Caco-2 (cell line): ENCODE measurements at regions not wholly inside any gene's neighbourhood (a gene's known extent, or its start where the extent isn't known, plus 50 kb on each side); places are given as distances from the start of the nearest gene placed in this dataset.

Source experiments
- BruUV-seq: library from RNA; stranded (reverse); fragments of 400-500 nt; replicated peaks from 2 replicates; lab custom pipeline; 2021; lab: Mats Ljungman, UMichigan
- CTCF ChIA-PET: fragments of 300-600 bp; sonication (Branson Sonifier 250); formaldehyde crosslinking; loops from one replicate; lab custom pipeline; 2022; ENCODE audit warnings: antibody characterized with exemption; lab: Charles Lee
- POLR2A ChIA-PET: fragments of 300-600 bp; sonication (Branson Sonifier 250); formaldehyde crosslinking; loops from one replicate; lab custom pipeline; 2022; ENCODE audit warnings: antibody characterized with exemption; lab: Charles Lee
- DNase-seq, 2 experiments: peaks; one replicate each; pipeline versions ENCODE4 v3.0.0 to v3.0.0-alpha.2; 2020 to 2022
- H3K27me3 ChIP-seq: replicated peaks from 2 replicates; pipeline ENCODE4 v1.6.0; 2011; ENCODE audit warnings: low read length; ENCODE audit not compliant: control insufficient read depth, insufficient read depth
- H3K36me3 ChIP-seq: 2 replicates; pipeline ENCODE4 v1.5.1; 2011; ENCODE audit warnings: low read length; ENCODE audit not compliant: control insufficient read depth, insufficient read depth
- H3K4me1 ChIP-seq: fragments of 250-450 bp; sonication (Bioruptor Pico); 2 replicates; pipeline ENCODE4 v1.5.1; 2020; ENCODE audit warnings: mild to moderate bottlenecking
- H3K4me3 ChIP-seq: 2 replicates; pipeline ENCODE4 v1.5.1; 2011; ENCODE audit warnings: low read depth, mild to moderate bottlenecking, control low read depth, low read length
- H3K9me3 ChIP-seq: fragments of 250-450 bp; sonication (Bioruptor Pico); 2 replicates; pipeline ENCODE4 v1.5.1; 2020; ENCODE audit warnings: mild to moderate bottlenecking, moderate library complexity
- H3K27ac Mint-ChIP-seq: one replicate; pipeline ENCODE4 v1.8.0; 2022; ENCODE audit warnings: mixed read lengths; ENCODE audit not compliant: unreplicated experiment
- H3K27me3 Mint-ChIP-seq: one replicate; pipeline ENCODE4 v1.8.0; 2022; ENCODE audit warnings: mixed read lengths; ENCODE audit not compliant: insufficient read depth, unreplicated experiment
- H3K36me3 Mint-ChIP-seq: one replicate; pipeline ENCODE4 v1.8.0; 2022; ENCODE audit warnings: mild to moderate bottlenecking, mixed read lengths; ENCODE audit not compliant: insufficient read depth, unreplicated experiment
- H3K4me1 Mint-ChIP-seq: one replicate; pipeline ENCODE4 v1.8.0; 2022; ENCODE audit warnings: low read depth, mixed read lengths; ENCODE audit not compliant: unreplicated experiment
- H3K4me3 Mint-ChIP-seq: one replicate; pipeline ENCODE4 v1.8.0; 2022; ENCODE audit warnings: mild to moderate bottlenecking, moderate library complexity, mixed read lengths; ENCODE audit not compliant: unreplicated experiment
- H3K9me3 Mint-ChIP-seq: one replicate; pipeline ENCODE4 v1.8.0; 2022; ENCODE audit warnings: mixed read lengths; ENCODE audit not compliant: unreplicated experiment
- CTCF ChIP-seq, 2 experiments: fragments of 200-600 bp in 1 of 2; IDR thresholded peaks; 1 replicate in 1 of 2; 2 replicates in 1 of 2; pipeline versions ENCODE4 v1.5.1 to v1.8.0; 2011 to 2022; ENCODE audit warnings: antibody characterized with exemption in 1 of 2, control low read depth in 1 of 2, inconsistent platforms in 1 of 2, low read depth in 1 of 2, low read length in 1 of 2, mild to moderate bottlenecking in 1 of 2, moderate library complexity in 1 of 2; ENCODE audit not compliant: insufficient read depth in 1 of 2, severe bottlenecking in 1 of 2, unreplicated experiment in 1 of 2
- intact Hi-C: fragments of 100-400 bp; cut with micrococcal nuclease; formaldehyde crosslinking; loops from one replicate; pipeline ENCODE4 v1.10.0; 2022; ENCODE audit not compliant: unreplicated experiment

GRCh38 chr5:93076096-93076495 lies 504.9 kb downstream of the NR2F1-AS1 start:
- Mint-ChIP-seq H3K4me3 (no peak overlapping the region), H3K9me3 (no peaks in the 10 kb centered on the region), H3K4me1 (peaks cover 7% of the 10 kb centered on the region), H3K27ac (no peak overlapping the region), H3K27me3 (no peaks in the 10 kb centered on the region), H3K36me3 (no peaks in the 10 kb centered on the region)
- no peak overlapping the region for H3K4me3 ChIP-seq
- no peak for DNase-seq
- no peaks in the 10 kb centered on the region for H3K27me3 ChIP-seq
- ChIA-PET POLR2A (no interaction called here), CTCF (no interaction called here)
- H3K9me3 ChIP-seq, result no peaks in the 10 kb centered on the region
- intact Hi-C loops, result no loop called here
- no peak for TF ChIP-seq CTCF (IDR thresholded peaks at IDR 0.05; ENCODE audit: insufficient read depth in 1 of 2, low read depth in 1 of 2, low read length in 1 of 2, severe bottlenecking in 1 of 2, unreplicated experiment in 1 of 2)
- H3K36me3 ChIP-seq, result no peaks in the 10 kb centered on the region
- BruUV-seq, result no TSS peak
- peaks cover 14% of the 10 kb centered on the region; the same call in 1 of the 2 replicates for H3K4me1 ChIP-seq

GRCh38 chr5:93073547-93073946 lies 507.5 kb downstream of the NR2F1-AS1 start:
- no peak for TF ChIP-seq CTCF (IDR thresholded peaks at IDR 0.05; ENCODE audit: insufficient read depth in 1 of 2, low read depth in 1 of 2, low read length in 1 of 2, severe bottlenecking in 1 of 2, unreplicated experiment in 1 of 2)
- H3K4me3 ChIP-seq, result no peak overlapping the region
- no peak overlapping the region for H3K27ac Mint-ChIP-seq
- no peak overlapping the region for H3K4me3 Mint-ChIP-seq
- intact Hi-C loops, result no loop called here
- no peaks in the 10 kb centered on the region for H3K36me3 Mint-ChIP-seq
- ChIA-PET POLR2A (no interaction called here), CTCF (no interaction called here)
- DNase-seq, result no peak
- H3K4me1 Mint-ChIP-seq, result peaks cover 6% of the 10 kb centered on the region
- H3K27me3 Mint-ChIP-seq, result no peaks in the 10 kb centered on the region
- BruUV-seq, result no TSS peak
- H3K9me3 ChIP-seq, result no peaks in the 10 kb centered on the region
- H3K36me3 ChIP-seq, result no peaks in the 10 kb centered on the region
- peaks cover 8% of the 10 kb centered on the region; the same call in 1 of the 2 replicates for H3K4me1 ChIP-seq
- H3K9me3 Mint-ChIP-seq, result no peaks in the 10 kb centered on the region
- H3K27me3 ChIP-seq, result no peaks in the 10 kb centered on the region

GRCh38 chr5:93072831-93073459 lies 508.1 kb downstream of the NR2F1-AS1 start:
- Mint-ChIP-seq H3K9me3 (no peaks in the 10 kb centered on the region), H3K4me1 (no peaks in the 10 kb centered on the region), H3K27me3 (no peaks in the 10 kb centered on the region), H3K4me3 (no peak overlapping the region), H3K36me3 (no peaks in the 10 kb centered on the region), H3K27ac (no peak overlapping the region)
- Histone ChIP-seq H3K36me3 (no peaks in the 10 kb centered on the region), H3K9me3 (no peaks in the 10 kb centered on the region), H3K27me3 (no peaks in the 10 kb centered on the region), H3K4me1 (peaks cover 5% of the 10 kb centered on the region; the same call in 1 of the 2 replicates), H3K4me3 (no peak overlapping the region)
- DNase-seq, result no peak
- TF ChIP-seq CTCF (IDR thresholded peaks at IDR 0.05; ENCODE audit: insufficient read depth in 1 of 2, low read depth in 1 of 2, low read length in 1 of 2, severe bottlenecking in 1 of 2, unreplicated experiment in 1 of 2), result no peak
- CTCF ChIA-PET, result no interaction called here
- BruUV-seq, result no TSS peak
- intact Hi-C loops, result no loop called here
- POLR2A ChIA-PET, result no interaction called here
